SK-N-SH treated with all-trans-retinoic acid at 6 μM for 48 hours (cell line): ENCODE measurements at regions not wholly inside any gene's neighbourhood (a gene's known extent, or its start where the extent isn't known, plus 50 kb on each side); places are given as distances from the start of the nearest gene placed in this dataset.
A peak's percentile ranks its signal among the peaks of the same experiment; 100 is the strongest.

ENCODE experiments used
- ATAC-seq: fragments of 200-7000 bp; cut with Tn5 transposase; 3 replicates; pipeline ENCODE4 v1.9.1; 2020; ENCODE audit warnings: mild to moderate bottlenecking, moderate library complexity
- CREB5 ChIP-seq: fragments of 250-450 bp; sonication (Bioruptor Pico); IDR thresholded peaks from 2 replicates; pipeline ENCODE4 v1.5.1; 2020; ENCODE audit warnings: low read depth, mild to moderate bottlenecking, moderate library complexity
- CSDC2 ChIP-seq: fragments of 250-450 bp; sonication (Bioruptor Pico); IDR thresholded peaks from 2 replicates; pipeline ENCODE4 v1.5.0; 2020; ENCODE audit warnings: mild to moderate bottlenecking, moderate library complexity
- CSRNP3 ChIP-seq: fragments of 250-450 bp; sonication (Bioruptor Pico); IDR thresholded peaks from 2 replicates; pipeline ENCODE4 v1.5.1; 2021; ENCODE audit warnings: mild to moderate bottlenecking, moderate library complexity
- ESRRG ChIP-seq: fragments of 250-450 bp; sonication (Bioruptor Pico); IDR thresholded peaks from 2 replicates; pipeline ENCODE4 v1.6.1; 2021; ENCODE audit warnings: mild to moderate bottlenecking
- GLIS3 ChIP-seq: fragments of 250-450 bp; sonication (Bioruptor Pico); IDR thresholded peaks from 2 replicates; pipeline ENCODE4 v1.5.0; 2020; ENCODE audit warnings: mild to moderate bottlenecking, moderate library complexity
- OSR1 ChIP-seq: fragments of 250-450 bp; sonication (Bioruptor Pico); IDR thresholded peaks from 2 replicates; pipeline ENCODE4 v1.8.0; 2022; ENCODE audit warnings: moderate library complexity, mild to moderate bottlenecking, inconsistent platforms
- PATZ1 ChIP-seq: fragments of 250-450 bp; sonication (Bioruptor Pico); IDR thresholded peaks from 2 replicates; pipeline ENCODE4 v1.8.0; 2020; ENCODE audit warnings: mild to moderate bottlenecking, moderate library complexity, borderline replicate concordance
- POU6F1 ChIP-seq: fragments of 250-450 bp; sonication (Bioruptor Pico); IDR thresholded peaks from 2 replicates; pipeline ENCODE4 v1.8.0; 2021; ENCODE audit warnings: low read depth, mild to moderate bottlenecking, moderate library complexity, borderline replicate concordance
- PPARA ChIP-seq: fragments of 250-450 bp; sonication (Bioruptor Pico); IDR thresholded peaks from 2 replicates; pipeline ENCODE4 v1.5.0; 2020; ENCODE audit warnings: mild to moderate bottlenecking, borderline replicate concordance
- RARB ChIP-seq: fragments of 250-450 bp; sonication (Bioruptor Pico); IDR thresholded peaks from 2 replicates; pipeline ENCODE4 v1.8.0; 2021; ENCODE audit warnings: mild to moderate bottlenecking, moderate library complexity
- SNAI2 ChIP-seq: fragments of 250-450 bp; sonication (Bioruptor Pico); IDR thresholded peaks from 2 replicates; pipeline ENCODE4 v1.5.0; 2020; ENCODE audit warnings: mild to moderate bottlenecking, moderate library complexity
- TCF4 ChIP-seq: fragments of 250-450 bp; sonication (Bioruptor Pico); IDR thresholded peaks from 2 replicates; pipeline ENCODE4 v1.8.0; 2021; ENCODE audit warnings: mild to moderate bottlenecking, moderate library complexity, borderline replicate concordance
- TSHZ2 ChIP-seq: fragments of 250-450 bp; sonication (Bioruptor Pico); IDR thresholded peaks from 2 replicates; pipeline ENCODE4 v1.5.0; 2020; ENCODE audit warnings: mild to moderate bottlenecking, moderate library complexity
- ZFP3 ChIP-seq: fragments of 250-450 bp; sonication (Bioruptor Pico); IDR thresholded peaks from 2 replicates; pipeline ENCODE4 v1.5.0; 2020; ENCODE audit warnings: mild to moderate bottlenecking, moderate library complexity
- ZFP30 ChIP-seq: fragments of 450-650 bp; formaldehyde crosslinking; IDR thresholded peaks from 2 replicates; pipeline ENCODE4 v1.5.0; 2022; ENCODE audit warnings: mild to moderate bottlenecking, moderate library complexity
- ZNF565 ChIP-seq: fragments of 450-650 bp; formaldehyde crosslinking; conservative IDR thresholded peaks from 2 replicates; pipeline ENCODE4 v1.5.0; 2020; ENCODE audit warnings: low read depth, mild to moderate bottlenecking, moderate library complexity
- ZNF70 ChIP-seq: fragments of 450-650 bp; formaldehyde crosslinking; IDR thresholded peaks from 2 replicates; pipeline ENCODE4 v1.5.0; 2020; ENCODE audit warnings: mild to moderate bottlenecking, moderate library complexity
- ZNF8 ChIP-seq: fragments of 450-650 bp; formaldehyde crosslinking; IDR thresholded peaks from 2 replicates; pipeline ENCODE4 v1.5.0; 2020; ENCODE audit warnings: mild to moderate bottlenecking, moderate library complexity

- no peak for TF ChIP-seq CSRNP3 (CRISPR knock-in tag)
- no peak for TF ChIP-seq CSDC2 (CRISPR knock-in tag)
- TF ChIP-seq PATZ1: no peak
These were observed 365.2 kb downstream of the C16orf95 start (continued) for GRCh38 chr16:86951831-86952598.

GRCh38 chr16:86952769-86953168, 364.4 kb downstream of the C16orf95 start:
- peak; percentile 27; the same call in 1 of the 3 replicates for ATAC-seq
- TF ChIP-seq ZFP30 (CRISPR knock-in tag): no peak
- TF ChIP-seq ESRRG: no peak
- no peak for TF ChIP-seq CREB5 (CRISPR knock-in tag)
- TF ChIP-seq SNAI2: no peak
- no peak for TF ChIP-seq ZNF565
- no peak for TF ChIP-seq TCF4 (CRISPR knock-in tag)
- TF ChIP-seq CSRNP3 (CRISPR knock-in tag): no peak
- no peak for TF ChIP-seq RARB (CRISPR knock-in tag)
- TF ChIP-seq ZNF8: no peak
- no peak for TF ChIP-seq PPARA (CRISPR knock-in tag)
- no peak for TF ChIP-seq ZFP3
- TF ChIP-seq GLIS3 (CRISPR knock-in tag): no peak
- no peak for TF ChIP-seq ZNF70
- TF ChIP-seq OSR1: no peak
- TF ChIP-seq TSHZ2 (CRISPR knock-in tag): no peak
- TF ChIP-seq PATZ1: no peak
- TF ChIP-seq POU6F1 (CRISPR knock-in tag): no peak
- TF ChIP-seq, all 23 proteins: peak for 0
